Renal pelvis (tissue), 1 donor: ENCODE measurements at regions not wholly inside any gene's neighbourhood (a gene's known extent, or its start where the extent isn't known, plus 50 kb on each side); places are given as distances from the start of the nearest gene placed in this dataset.

Experiments used
- DNase-seq: peaks from one replicate; pipeline ENCODE4 v3.0.0-alpha.2; 2013

GRCh38 chr10:61318429-61318828, 134.8 kb downstream of the TMEM26 start:
- DNase-seq, result no peak

GRCh38 chr10:61317706-61318105, 135.5 kb downstream of the TMEM26 start:
- DNase-seq, result no peak

DNA sequence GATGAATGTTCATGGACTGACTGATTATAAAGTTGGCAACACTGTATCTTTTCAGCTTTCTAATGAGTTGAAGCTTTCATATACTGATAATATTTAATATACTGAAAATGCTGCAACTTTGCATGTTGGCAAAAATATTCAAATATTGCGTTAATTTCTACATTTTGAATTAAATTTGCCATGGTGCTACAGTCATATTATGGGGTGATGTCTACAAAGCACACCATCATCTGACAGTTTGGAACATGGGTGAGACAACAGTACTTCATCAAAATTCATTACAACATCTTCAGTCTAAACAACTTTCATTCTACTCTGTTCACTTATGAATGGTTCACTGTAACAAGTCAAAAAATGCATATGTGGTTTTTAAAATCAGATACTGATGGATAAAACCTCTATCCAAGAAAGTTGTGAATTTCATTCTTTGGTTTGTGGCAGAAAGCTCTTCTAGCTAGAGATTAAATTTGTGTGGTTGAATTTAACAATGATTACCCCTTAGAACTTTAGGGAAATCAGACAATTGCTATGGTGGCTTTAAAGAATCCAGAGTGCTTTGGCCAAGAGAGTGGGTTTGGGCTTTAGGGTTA, 136.4 kb downstream of the TMEM26 start:
- DNase-seq, result no peak

DNA sequence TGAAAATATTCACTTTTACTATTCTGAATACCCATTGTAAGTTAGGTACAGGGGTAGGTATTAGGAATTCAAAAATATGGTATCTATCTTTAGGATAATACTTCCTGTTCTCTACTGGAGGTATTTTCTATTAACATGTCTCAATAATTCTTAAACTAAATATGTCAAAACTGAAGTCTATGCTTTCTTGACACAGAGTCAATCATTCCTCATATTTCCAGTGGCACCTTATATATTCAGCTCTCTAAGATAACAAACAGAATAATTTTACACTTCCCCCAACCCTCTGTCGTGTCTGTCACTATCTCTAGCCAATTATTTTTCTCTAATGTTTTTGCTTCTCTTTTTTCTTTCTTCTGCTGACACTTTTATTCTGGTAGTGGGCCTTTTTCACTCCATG, 138.9 kb downstream of the TMEM26 start:
- DNase-seq, result no peak

- DNase-seq, result no peak
These were observed 139.7 kb downstream of the TMEM26 start for GRCh38 chr10:61313460-61313859.

GRCh38 chr10:61304746-61305145, 148.4 kb downstream of the TMEM26 start:
- no peak for DNase-seq

DNA sequence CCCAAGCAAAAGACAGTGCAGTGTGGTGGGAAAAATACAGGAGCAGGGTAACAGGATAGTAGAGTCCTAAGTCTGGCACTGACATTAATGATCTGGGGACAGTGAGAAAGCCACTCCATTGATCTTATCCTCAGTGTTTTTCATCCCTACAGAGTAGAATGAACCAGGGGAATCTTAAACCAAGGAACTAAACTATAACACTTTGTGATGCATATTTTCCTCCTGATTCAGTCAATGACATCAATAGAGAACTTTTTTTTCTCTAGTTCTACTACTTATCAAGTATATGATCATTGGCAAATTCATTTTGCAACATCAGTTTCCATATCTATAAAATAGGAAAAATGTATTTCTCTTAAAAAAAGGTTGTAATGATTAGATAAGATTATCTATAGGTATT, 151.1 kb downstream of the TMEM26 start:
- DNase-seq, result no peak

- DNase-seq, result no peak
These were observed 151.6 kb downstream of the TMEM26 start for GRCh38 chr10:61301575-61301974.

DNA sequence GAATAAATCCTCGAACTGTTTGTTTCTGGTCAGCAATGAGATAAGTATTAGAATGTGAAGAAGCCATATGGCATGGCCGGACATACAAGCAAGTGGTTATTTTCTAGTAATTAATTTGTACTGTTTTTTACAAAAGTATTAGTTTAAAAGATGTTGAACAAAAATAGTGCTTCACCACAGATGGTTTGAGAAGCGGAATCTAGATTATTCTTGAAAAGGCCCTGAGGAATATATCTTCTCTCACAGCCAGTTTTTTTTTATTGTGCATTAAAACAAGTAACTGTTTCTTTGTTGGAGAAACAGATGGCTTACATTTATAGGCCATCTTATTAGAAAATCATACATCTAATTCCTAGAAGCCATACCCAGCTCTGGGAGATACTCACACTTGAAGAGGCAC, 153.3 kb downstream of the TMEM26 start:
- DNase-seq, result no peak

DNA sequence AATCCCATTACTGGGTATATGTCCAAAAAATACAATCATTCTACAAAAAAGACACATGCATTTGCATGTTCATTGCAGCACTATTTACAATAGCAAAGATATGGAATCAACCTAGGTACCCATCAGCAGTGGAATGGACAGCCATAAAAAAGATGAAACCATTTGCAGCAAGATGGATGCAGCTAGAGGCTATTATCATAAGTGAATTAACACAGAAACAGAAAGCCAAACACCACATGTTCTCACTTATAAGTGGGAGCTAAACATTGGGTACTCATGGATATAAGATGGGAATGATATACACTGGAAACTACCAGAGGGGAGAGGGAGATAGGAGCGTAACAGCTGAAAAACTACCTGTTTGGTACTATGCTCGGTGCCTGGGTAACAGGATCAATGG, 154.0 kb downstream of the TMEM26 start:
- no peak for DNase-seq

GRCh38 chr10:61298194-61298593, 155.0 kb downstream of the TMEM26 start:
- no peak for DNase-seq

DNA sequence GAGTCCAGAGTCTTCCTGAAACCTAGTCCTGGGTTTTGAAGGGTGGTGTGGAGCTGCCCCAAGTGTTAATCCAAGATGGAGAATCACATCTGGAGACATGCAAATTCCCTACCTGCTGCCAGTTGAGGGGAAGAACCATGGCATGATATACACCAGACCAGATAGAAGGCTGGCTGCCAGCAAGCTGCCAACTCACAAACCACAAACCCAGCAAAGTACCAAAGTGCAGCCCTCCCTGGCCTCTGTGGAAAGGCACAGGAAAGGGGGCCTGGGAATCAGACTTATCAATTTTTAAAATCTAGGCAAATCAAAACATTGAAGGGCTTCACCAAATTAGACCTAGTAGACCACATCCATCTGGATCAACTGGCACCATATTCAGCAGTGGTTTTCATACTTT, 157.0 kb downstream of the TMEM26 start:
- no peak for DNase-seq

GRCh38 chr10:61294131-61294530, 159.1 kb downstream of the TMEM26 start:
- no peak for DNase-seq

DNA sequence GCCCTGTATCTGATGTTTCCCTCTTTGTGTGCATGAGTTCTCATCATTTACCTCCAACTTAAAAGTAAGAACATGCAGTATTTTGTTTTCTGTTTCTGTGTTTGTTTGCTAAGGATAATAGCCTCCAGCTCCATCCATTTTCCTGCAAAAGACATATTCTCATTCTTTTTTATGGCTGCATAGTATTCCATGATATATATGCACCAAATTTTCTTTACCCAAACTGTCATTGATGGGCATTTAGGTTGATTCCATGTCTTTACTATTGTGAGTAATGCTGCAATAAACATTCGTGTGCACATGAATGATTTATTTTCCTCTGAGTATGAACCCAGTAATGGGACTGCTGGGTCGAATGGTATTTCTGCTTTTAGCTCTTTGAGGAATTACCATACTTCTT, 163.4 kb downstream of the TMEM26 start:
- no peak for DNase-seq

GRCh38 chr10:61286686-61287085, 166.5 kb downstream of the TMEM26 start:
- DNase-seq, result no peak

DNA sequence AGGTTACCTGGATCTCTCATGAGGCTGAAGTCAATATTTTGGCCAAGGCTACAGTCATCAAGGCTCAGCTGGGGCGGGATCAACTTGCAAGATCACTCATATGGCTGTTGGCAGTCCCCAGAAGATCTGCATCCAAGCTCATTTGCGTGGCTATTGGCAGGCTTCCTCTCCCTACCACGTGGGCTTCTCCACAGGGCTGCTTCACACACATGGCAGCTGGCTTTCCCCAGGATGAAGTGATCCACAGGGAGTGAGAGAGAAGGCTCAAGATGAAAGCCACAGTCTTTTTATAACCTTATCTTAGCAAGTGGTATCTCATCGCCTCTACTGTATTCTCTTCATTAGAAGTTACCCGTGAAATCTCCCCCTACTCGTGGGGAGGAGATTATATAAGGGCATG, 167.4 kb downstream of the TMEM26 start:
- no peak for DNase-seq

GRCh38 chr10:61284222-61284890, 168.8 kb downstream of the TMEM26 start:
- DNase-seq, result peak; percentile 69

GRCh38 chr10:61283481-61284221, 169.5 kb downstream of the TMEM26 start:
- no peak for DNase-seq

DNA sequence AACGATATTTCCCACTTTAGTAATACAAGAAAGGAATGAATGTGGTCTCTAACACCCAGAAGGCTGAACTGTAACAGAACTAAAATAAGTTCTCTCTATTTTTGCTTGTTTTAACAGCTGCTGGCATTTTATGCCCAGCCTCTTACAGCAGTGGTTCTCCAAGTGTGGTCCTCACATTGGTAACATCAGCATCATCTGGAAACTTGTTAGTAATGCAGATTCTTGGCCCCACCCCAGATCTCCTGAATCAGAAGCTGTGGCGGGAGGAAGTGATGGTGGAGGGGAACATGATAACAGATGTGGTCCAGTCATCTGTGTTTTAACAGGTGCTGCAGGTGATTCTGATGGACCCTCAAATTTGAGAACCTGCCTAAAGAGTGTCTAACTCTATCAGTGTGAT, 170.1 kb downstream of the TMEM26 start:
- no peak for DNase-seq

DNA sequence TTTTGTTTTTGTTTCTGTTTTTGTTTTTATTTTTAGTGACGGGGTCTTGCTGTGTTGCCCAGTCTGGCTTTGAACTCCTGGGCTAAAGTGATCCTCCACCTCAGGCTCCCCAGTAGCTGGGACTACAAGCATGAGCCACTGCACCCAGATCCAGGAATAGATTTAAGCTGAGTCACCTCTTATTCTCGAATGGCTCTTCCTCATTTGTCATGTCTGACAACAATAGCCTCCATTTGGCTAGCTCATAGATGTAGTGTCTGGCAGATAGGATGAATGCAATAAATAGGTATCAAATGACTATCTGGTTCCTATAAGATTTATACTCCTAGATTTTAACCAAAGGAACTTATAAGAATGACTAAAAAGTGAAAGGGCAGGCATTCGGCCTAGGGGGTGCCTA, 172.9 kb downstream of the TMEM26 start:
- DNase-seq, result no peak

DNA sequence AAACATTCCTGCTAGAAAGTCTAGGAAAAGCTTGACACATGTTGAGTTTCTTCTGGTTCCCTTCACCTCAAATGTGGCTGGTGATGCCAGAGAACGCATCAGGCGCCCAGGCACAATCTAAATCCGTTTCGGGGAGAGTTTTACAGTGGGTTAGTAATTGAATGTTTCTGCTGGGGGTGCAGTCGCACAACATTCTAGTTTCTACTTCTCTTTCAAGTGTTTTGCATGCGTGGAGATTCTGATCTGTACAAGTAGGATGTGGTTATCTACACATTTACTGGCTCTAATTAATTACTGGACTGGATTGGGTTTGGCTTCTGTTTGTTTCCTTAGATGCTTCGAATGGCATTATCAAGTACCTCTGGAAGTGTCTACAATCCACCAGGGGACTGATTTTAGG, 173.8 kb downstream of the TMEM26 start:
- no peak for DNase-seq

GRCh38 chr10:61278556-61278955, 174.6 kb downstream of the TMEM26 start:
- no peak for DNase-seq

DNA sequence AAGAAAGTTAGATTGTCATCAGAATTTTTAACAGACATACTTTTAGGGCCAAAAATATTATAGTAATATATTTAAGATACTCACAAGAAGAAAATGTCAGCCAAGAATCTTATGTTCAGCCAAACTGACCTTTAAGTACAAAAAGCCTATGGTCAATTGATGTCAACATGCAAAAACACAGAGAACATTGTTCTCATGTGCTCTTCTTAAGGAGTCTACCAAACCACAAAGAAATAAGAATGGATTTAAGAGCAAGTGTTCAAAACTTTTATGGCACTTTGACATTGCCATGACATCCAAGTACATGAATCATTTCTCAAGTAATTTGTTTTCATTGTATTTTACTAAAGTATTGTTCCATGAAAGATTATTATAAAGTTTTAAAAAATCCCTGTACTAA, 180.4 kb downstream of the TMEM26 start:
- no peak for DNase-seq
